Activated naive CD4-positive, alpha-beta T cell treated with anti-CD3 and anti-CD28 coated beads, Interleukin-2, amount 10 ng/mL, durations not matched to agents 7 days and 5 days (primary cell): ENCODE measurements at regions not wholly inside any gene's neighbourhood (a gene's known extent, or its start where the extent isn't known, plus 50 kb on each side); places are given as distances from the start of the nearest gene placed in this dataset.

Experiments
- CTCF ChIA-PET: fragments of 350-600 bp; sonication (Branson Sonifier 250); formaldehyde crosslinking; loops from one replicate; lab custom pipeline; 2021; ENCODE audit warnings: antibody characterized with exemption; lab: Charles Lee
- DNase-seq: peaks from one replicate; pipeline ENCODE4 v3.0.0-alpha.2; 2020
- H3K27ac Mint-ChIP-seq: one replicate; pipeline ENCODE4 v1.8.0; 2021; ENCODE audit warnings: mild to moderate bottlenecking, moderate library complexity, mixed read lengths
- H3K27me3 Mint-ChIP-seq: one replicate; pipeline ENCODE4 v1.8.0; 2021; ENCODE audit warnings: mild to moderate bottlenecking, mixed read lengths
- H3K36me3 Mint-ChIP-seq: one replicate; pipeline ENCODE4 v1.8.0; 2021; ENCODE audit warnings: mixed read lengths
- H3K4me1 Mint-ChIP-seq: one replicate; pipeline ENCODE4 v1.8.0; 2021; ENCODE audit warnings: mixed read lengths
- H3K4me3 Mint-ChIP-seq: one replicate; pipeline ENCODE4 v1.8.0; 2021; ENCODE audit warnings: mild to moderate bottlenecking, moderate library complexity, mixed read lengths
- H3K9me3 Mint-ChIP-seq: one replicate; pipeline ENCODE4 v1.8.0; 2021; ENCODE audit warnings: mixed read lengths

- Mint-ChIP-seq H3K4me1 (no peaks in the 10 kb centered on the region), H3K9me3 (no peaks in the 10 kb centered on the region), H3K36me3 (no peaks in the 10 kb centered on the region), H3K27me3 (no peaks in the 10 kb centered on the region), H3K27ac (no peak overlapping the region), H3K4me3 (no peak overlapping the region)
- CTCF ChIA-PET = interaction anchor here (1.2 kb wide), 1 partner anchor 34 kb away, joined by 3 read pairs; no protein-coding TSS in a partner anchor
- DNase-seq = no peak
Measured at GRCh38 chr2:189379287-189379630, 62.0 kb upstream of the WDR75 start.

- Mint-ChIP-seq H3K36me3 (no peaks in the 10 kb centered on the region), H3K9me3 (no peaks in the 10 kb centered on the region), H3K27me3 (no peaks in the 10 kb centered on the region), H3K4me3 (no peak overlapping the region), H3K4me1 (no peaks in the 10 kb centered on the region), H3K27ac (no peak overlapping the region)
- CTCF ChIA-PET = interaction anchor here (1.2 kb wide), 1 partner anchor 33 kb away, joined by 3 read pairs; no protein-coding TSS in a partner anchor
- no peak for DNase-seq
Measured at GRCh38 chr2:189379731-189380261, 61.5 kb upstream of the WDR75 start.

GRCh38 chr2:189382668-189383067, 58.6 kb upstream of the WDR75 start:
- Mint-ChIP-seq H3K4me1 (no peaks in the 10 kb centered on the region), H3K27ac (no peak overlapping the region), H3K36me3 (no peaks in the 10 kb centered on the region), H3K27me3 (no peaks in the 10 kb centered on the region), H3K9me3 (no peaks in the 10 kb centered on the region), H3K4me3 (no peak overlapping the region)
- CTCF ChIA-PET = no interaction called here
- DNase-seq = no peak

- Mint-ChIP-seq H3K4me3 (no peak overlapping the region), H3K27me3 (no peaks in the 10 kb centered on the region), H3K27ac (no peak overlapping the region), H3K9me3 (no peaks in the 10 kb centered on the region), H3K4me1 (no peaks in the 10 kb centered on the region), H3K36me3 (no peaks in the 10 kb centered on the region)
- CTCF ChIA-PET = no interaction called here
- DNase-seq = no peak
Measured at GRCh38 chr2:189386741-189387140, 54.5 kb upstream of the WDR75 start.

GRCh38 chr2:189391201-189391600, 50.1 kb upstream of the WDR75 start:
- no peaks in the 10 kb centered on the region for H3K9me3 Mint-ChIP-seq
- H3K27me3 Mint-ChIP-seq = no peaks in the 10 kb centered on the region
- DNase-seq = no peak
- H3K4me1 Mint-ChIP-seq = no peaks in the 10 kb centered on the region
- CTCF ChIA-PET = no interaction called here
- H3K36me3 Mint-ChIP-seq = no peaks in the 10 kb centered on the region
- H3K27ac Mint-ChIP-seq = no peak overlapping the region
- H3K4me3 Mint-ChIP-seq = no peak overlapping the region
